GM12865 (cell line): ENCODE measurements at regions not wholly inside any gene's neighbourhood (a gene's known extent, or its start where the extent isn't known, plus 50 kb on each side); places are given as distances from the start of the nearest gene placed in this dataset.
A peak's percentile ranks its signal among the peaks of the same experiment; 100 is the strongest.
"Not testable (repeated sequence)": the region's sequence is repeated elsewhere in the genome, so short reads cannot be mapped to it uniquely, and the experiment has no call there.

Experiments
- DNase-seq: peaks from one replicate; pipeline ENCODE4 v3.0.0; 2010; ENCODE audit warnings: low read depth
- H3K4me3 ChIP-seq: 2 replicates; pipeline ENCODE4 v1.5.1; 2011; ENCODE audit warnings: mild to moderate bottlenecking, low read depth, low read length, control low read depth
- CTCF ChIP-seq: IDR thresholded peaks from 2 replicates; pipeline ENCODE4 v1.5.1; 2011; ENCODE audit warnings: low read length, control low read depth, low read depth, inconsistent platforms; ENCODE audit not compliant: insufficient read depth; ENCODE audit errors: missing control alignments

- DNase-seq: peak; percentile 17
- no peak overlapping the region for H3K4me3 ChIP-seq
- peak; percentile 31 for TF ChIP-seq CTCF
These were observed 100.4 kb upstream of the DNAJC1 start for GRCh38 chr10:22103701-22104470.

DNA sequence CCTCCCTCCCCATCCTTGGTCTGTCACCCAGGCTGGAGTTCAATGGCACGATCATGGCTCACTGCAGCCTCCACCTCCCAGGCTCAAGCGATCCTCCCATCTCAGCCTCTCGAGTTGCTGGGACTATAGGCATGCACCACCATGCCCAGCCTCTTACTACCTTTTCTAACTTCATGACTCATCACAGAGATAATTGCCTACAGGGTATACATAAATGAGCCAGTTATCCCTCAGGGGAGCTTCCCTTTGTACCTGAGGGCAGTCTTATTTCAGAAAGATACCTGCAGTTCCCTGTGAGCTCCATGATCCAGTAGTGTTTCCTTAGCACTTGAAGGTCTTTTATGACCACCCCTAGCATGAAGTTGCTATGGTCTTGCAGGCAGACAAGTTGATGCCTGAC, 94.2 kb upstream of the DNAJC1 start:
- no peak for TF ChIP-seq CTCF
- H3K4me3 ChIP-seq: no peak overlapping the region
- DNase-seq: no peak

DNA sequence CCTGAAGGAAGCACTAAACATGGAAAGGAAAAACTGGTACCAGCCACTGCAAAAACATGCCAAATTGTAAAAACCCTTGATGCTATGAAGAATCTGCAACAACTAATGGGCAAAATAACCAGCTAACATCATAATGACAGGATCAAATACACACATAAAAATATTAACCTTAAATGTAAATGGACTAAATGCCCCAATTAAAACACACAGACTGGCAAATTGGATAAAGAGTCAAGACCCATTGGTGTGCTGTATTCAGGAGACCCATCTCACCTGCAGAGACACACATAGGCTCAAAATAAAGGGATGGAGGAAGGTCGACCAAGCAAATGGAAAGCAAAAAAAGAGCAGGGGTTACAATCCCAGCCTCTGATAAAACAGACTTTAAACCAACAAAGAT, 87.7 kb upstream of the DNAJC1 start:
- DNase-seq, H3K4me3 ChIP-seq: not testable (repeated sequence)

DNA sequence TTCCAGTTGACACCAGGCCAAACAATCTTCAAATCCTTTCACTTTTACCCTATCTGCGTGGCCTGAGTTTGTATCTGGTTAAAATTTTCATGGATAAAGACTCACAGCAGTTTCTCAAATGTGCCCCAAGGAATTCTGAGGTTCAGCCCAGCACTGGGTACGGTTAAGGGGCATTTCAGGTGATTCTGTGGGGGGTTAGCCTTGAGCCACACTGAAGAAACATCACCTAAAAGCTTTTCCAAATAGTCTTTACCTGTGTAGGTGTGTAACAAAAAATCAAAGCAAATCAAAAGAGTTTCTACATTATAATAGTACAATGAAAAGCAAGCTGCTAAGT, 83.8 kb upstream of the DNAJC1 start:
- no peak overlapping the region for H3K4me3 ChIP-seq
- TF ChIP-seq CTCF: no peak
- no peak for DNase-seq

- H3K4me3 ChIP-seq: no peak overlapping the region
- TF ChIP-seq CTCF: no peak
- DNase-seq: no peak
These were observed 83.3 kb upstream of the DNAJC1 start for GRCh38 chr10:22086730-22087401.

GRCh38 chr10:22079921-22080320, 76.4 kb upstream of the DNAJC1 start:
- H3K4me3 ChIP-seq, DNase-seq: not testable (repeated sequence)

GRCh38 chr10:22071332-22071731, 67.8 kb upstream of the DNAJC1 start:
- TF ChIP-seq CTCF: no peak
- H3K4me3 ChIP-seq: no peak overlapping the region
- DNase-seq: no peak

DNA sequence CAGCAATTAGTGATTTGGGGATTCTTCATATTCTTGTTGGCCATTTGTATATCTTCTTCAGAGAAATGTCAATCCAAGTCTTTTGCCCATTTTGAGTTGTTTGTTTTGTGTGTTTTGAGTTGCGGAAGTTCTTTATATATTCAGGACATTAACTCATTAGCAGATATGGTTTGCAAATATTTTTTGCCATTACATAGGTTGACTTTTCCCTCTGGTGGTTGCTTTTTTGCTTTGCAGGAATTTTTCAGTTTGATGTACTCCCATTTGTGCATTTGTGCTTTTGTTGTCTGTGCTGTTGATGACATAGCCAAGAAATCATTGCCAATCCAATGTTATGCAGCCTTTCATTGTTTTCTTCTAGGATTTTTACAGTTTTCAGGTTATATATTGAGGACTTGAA, 63.6 kb upstream of the DNAJC1 start:
- no peak for TF ChIP-seq CTCF
- DNase-seq: no peak
- no peak overlapping the region for H3K4me3 ChIP-seq

- not testable (repeated sequence) for H3K4me3 ChIP-seq
- DNase-seq: peak; percentile 14
These were observed 57.5 kb upstream of the DNAJC1 start for GRCh38 chr10:22060984-22061383.
